Umbilical cord (tissue), 1 donor: ENCODE measurements at regions not wholly inside any gene's neighbourhood (a gene's known extent, or its start where the extent isn't known, plus 50 kb on each side); places are given as distances from the start of the nearest gene placed in this dataset.
"Not testable (repeated sequence)": the region's sequence is repeated elsewhere in the genome, so short reads cannot be mapped to it uniquely, and the experiment has no call there.

Experiments used
- DNase-seq: peaks from one replicate; pipeline ENCODE4 v3.0.0-alpha.2; 2015; ENCODE audit warnings: low spot score

GRCh38 chr5:102554082-102554481, 55.3 kb upstream of the SLCO6A1 start:
- no peak for DNase-seq

GRCh38 chr5:102554728-102555127, 55.9 kb upstream of the SLCO6A1 start:
- DNase-seq = no peak

DNA sequence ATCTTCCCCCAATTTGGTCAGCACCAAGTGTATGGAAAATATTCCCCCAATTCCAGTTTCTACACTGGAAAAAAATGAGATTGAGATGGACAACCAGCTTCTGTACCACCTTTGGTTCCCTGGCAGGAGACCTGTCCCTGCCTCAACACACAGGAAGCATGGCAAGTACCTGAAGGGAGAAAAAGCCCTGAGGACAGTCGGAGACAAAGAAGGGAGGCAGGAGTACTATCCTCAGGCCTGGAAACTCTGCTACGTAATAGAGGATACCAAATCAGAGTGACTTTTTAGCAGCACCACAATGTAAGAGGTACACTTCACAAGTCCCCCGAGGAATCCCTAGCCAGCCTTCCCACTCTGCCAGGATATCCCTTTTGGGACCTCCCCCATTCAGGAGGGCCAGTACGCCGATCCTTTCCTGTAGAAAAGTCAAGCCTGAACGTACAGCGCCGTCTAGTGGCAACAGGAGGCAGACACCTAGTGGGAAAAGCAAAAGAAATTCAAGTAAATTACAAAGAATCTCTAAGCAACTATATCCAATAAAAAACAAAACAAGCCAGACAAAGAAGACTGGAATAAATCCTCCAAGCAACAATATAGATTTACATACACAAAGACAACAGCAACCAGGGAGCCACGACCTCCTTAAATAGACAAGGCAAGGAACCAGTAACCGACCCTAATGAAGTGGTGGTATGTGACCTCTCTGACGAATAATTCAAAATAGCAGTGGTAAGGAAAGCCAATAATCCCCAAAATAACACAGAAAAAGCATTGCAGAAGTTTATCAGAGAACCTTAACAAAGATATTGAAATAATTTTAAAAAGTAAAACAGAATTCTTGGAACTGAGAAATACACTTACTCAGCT, 63.3 kb upstream of the SLCO6A1 start:
- no peak for DNase-seq

DNA sequence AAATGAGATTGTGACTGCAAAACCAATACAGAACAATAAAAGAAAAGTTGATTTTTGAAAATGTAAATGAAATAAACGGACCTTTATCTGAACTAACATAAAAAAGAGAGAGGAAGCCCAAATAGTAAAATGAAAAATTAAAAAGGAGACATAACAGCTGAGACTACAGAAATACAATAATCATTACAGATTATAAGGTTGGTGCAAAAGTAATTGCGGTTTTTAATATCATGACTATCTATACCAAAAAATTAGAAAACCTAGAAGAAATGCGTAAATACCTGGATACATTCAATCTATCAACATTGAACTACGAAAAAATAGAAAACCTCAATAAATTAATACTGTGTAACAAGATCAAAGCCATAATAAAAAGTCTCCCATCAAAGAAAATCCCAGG, 71.9 kb upstream of the SLCO6A1 start:
- no peak for DNase-seq

- DNase-seq = no peak
Observed at GRCh38 chr5:102578362-102578761, 79.6 kb upstream of the SLCO6A1 start.

DNA sequence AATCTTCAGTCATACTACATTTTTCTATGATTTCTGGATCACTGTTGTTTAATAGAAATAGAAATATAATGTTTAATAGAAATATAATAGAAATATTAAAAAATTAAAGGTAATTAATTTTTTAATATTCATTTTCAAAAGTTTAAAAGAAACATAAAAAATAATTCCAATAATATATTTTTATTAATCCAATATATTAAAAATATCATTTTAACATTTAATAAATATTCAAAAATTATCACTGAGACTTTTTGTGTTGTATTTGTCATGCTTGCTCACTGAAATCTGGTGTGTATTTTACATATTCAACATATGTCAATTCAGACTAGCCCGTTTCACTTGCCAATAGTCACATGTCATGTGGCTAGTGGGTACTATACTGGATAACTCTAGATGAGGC, 80.6 kb upstream of the SLCO6A1 start:
- no peak for DNase-seq

DNA sequence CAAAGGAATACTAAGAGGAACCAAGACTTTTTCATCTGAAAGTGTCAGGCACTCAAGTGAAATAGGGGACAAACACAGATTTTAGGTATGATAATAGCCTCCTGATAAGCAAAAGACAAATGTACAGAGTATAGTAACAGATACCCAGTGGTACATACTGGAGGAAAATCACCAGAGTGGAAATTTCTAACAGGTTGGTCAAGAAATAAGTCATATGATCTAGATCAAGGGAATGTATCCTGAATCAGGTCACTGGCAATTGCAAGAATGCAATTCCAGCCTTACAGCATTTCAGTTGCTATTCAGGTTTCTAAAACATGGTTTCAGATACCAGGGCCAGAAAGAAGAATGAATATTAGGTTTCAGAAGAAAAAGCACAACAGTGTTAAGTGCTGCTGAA, 82.2 kb upstream of the SLCO6A1 start:
- DNase-seq = peak; percentile 6

- no peak for DNase-seq
Observed at GRCh38 chr5:102582696-102583095, 83.9 kb upstream of the SLCO6A1 start.

- DNase-seq = peak; percentile 9
Observed at GRCh38 chr5:102583276-102584124, 84.7 kb upstream of the SLCO6A1 start.

DNA sequence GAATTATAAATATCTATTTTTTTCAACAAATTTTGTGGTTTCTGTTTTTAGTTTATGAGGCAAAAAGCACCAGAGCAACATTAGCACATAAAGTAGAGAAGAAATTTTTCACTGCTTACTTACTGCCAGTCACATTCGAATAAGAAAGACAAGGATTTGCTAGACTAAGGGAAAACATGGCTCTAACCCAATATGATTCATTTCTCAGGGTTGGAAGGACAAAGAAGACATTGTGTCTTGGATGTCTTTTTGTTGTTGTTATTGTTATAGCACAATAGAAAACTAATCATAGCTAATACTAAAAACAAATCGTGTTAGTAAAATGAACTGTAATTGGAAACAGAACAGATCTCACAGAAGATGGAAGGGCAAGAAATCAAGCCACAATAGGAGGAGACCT, 90.9 kb upstream of the SLCO6A1 start:
- DNase-seq = no peak

GRCh38 chr5:102590467-102590866, 91.7 kb upstream of the SLCO6A1 start:
- DNase-seq = no peak

GRCh38 chr5:102591650-102592049, 92.8 kb upstream of the SLCO6A1 start:
- no peak for DNase-seq

DNA sequence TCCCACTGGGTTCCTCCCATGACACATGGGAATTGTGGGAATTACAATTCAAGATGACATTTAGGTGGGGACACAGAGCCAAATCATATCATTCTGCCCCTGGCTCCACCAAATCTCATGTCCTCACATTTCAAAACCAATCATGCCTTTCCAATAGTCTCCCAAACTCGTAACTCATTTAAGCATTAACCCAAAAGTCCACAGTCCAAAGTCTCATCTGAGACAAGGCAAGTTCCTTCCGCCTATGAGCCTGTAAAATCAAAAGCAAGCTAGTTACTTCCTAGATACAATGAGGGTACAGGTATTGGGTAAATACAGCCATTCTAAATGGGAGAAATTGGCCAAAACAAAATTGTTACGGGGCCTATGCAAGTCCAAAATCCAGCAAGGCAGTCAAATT, 93.8 kb upstream of the SLCO6A1 start:
- not testable (repeated sequence) for DNase-seq

GRCh38 chr5:102594192-102594591, 95.4 kb upstream of the SLCO6A1 start:
- DNase-seq = no peak

GRCh38 chr5:102595332-102595731, 96.5 kb upstream of the SLCO6A1 start:
- no peak for DNase-seq

DNA sequence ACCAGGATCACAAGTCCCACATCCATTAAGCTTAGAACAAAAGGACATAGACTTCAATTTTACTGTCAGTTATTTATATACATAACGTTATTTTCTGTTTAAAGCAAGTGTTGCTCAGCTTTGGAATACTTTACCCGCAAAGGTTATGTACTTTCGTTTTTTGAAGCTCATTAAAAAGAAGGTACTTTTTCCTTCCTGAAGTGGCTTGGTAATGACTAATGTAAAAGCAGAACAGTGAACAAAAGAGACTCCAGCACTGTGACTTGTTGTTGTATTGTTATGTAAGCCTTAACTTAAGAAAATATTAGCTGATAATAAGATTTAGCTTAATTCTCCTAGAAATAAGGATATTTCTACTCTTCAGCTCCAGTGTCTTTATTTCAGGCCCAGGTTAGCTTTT, 97.3 kb upstream of the SLCO6A1 start:
- no peak for DNase-seq

DNA sequence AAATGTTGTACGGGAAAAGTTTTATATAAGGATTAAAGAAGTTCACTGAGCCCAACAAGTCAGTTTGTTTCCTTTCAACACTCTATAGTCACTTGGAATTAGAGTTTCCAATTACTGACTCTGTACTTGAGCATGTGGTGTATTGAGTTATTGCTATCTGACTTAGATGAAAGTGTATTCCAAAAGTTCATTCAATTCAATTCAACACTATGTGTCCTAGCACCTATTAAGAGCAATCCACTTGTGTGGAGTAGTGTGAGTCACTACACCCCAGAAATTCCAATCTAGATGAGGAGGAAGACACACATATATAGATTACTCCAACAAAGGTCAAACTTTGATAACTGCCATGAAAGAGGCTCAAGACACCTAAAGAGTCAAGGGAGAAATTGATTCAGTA, 98.2 kb upstream of the SLCO6A1 start:
- DNase-seq = no peak

DNA sequence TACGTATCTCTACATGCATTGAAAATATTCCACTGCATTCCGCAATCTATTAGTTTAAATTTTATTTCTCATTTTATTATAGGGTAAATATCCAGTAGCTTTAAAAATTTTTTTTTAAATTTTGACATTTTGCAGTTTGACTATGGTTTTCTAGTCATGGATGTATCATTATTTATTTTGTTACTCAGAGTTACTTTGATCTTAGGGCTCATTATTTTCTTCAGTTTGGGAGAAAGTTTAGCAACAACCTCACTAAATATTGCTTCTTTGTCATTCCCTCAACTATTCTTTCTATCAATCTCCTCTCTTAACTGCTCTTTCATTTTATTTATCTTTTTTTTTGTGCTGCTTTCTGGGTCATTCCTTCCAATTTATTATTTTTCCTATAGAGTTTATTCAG, 100.5 kb upstream of the SLCO6A1 start:
- DNase-seq = no peak

- DNase-seq = peak; percentile 14
Observed at GRCh38 chr5:102600964-102601363, 102.2 kb upstream of the SLCO6A1 start.

GRCh38 chr5:102603670-102604069, 104.9 kb upstream of the SLCO6A1 start:
- no peak for DNase-seq

GRCh38 chr5:102608414-102608813, 109.6 kb upstream of the SLCO6A1 start:
- no peak for DNase-seq

- no peak for DNase-seq
Observed at GRCh38 chr5:102611312-102611711, 112.5 kb upstream of the SLCO6A1 start.

- no peak for DNase-seq
Observed at GRCh38 chr5:102613661-102614060, 114.9 kb upstream of the SLCO6A1 start.
